NK-92 treated with Interleukin-12 subunit alpha and Interleukin-12 subunit beta, amount 100 ng/mL, for 24 hours (cell line): ENCODE measurements at regions not wholly inside any gene's neighbourhood (a gene's known extent, or its start where the extent isn't known, plus 50 kb on each side); places are given as distances from the start of the nearest gene placed in this dataset.
"Not testable (repeated sequence)": the region's sequence is repeated elsewhere in the genome, so short reads cannot be mapped to it uniquely, and the experiment has no call there.

Experiments used
- DNase-seq: peaks from one replicate; lab custom pipeline; 2025; lab: John Stamatoyannopoulos, UW

- DNase-seq, result no peak
Measured at GRCh38 chr1:4218619-4219018, 318.5 kb upstream of the C1orf174 start.

GRCh38 chr1:4219111-4219510, 319.0 kb upstream of the C1orf174 start:
- no peak for DNase-seq

DNA sequence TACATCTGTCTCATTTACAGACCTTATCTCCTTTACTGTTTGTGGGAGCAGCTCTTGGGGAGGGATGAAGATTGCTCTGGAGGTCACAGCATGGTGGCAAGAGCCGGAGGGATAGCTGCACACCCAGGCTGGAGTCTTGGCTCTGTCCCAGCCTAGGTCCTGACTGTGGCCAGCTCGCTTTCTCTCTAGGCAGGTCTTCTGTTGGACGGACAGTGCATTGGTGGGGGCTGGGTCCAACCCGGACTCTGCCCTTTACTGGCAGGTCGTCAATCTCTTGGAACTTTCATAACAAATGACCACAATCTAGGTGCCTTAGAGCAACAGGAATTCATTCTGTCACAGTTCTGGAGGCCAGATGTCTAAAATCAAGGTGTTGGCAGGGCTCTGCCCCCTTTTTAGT, 319.8 kb upstream of the C1orf174 start:
- DNase-seq, result no peak

- no peak for DNase-seq
Measured at GRCh38 chr1:4220362-4220761, 320.3 kb upstream of the C1orf174 start.

DNA sequence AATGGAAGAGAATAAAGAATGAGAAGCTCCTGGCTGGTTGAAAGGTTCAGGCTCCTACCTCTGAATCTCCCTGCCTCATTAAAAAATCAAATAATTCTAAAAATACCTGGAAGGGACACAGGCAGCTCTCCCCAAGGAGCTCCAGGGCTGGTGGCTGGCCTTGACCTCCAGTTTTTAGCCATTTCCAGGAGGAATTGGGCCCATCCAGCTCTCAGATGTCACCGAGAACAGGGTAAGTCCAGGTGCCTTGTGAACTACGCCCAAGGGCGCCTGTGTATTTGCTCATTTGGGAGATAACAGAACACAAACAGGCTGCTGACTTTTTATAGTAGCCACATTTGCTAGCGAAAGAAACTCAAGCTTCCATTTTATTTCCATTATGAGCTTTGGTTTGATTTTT, 321.0 kb upstream of the C1orf174 start:
- no peak for DNase-seq

GRCh38 chr1:4224684-4225467, 324.8 kb upstream of the C1orf174 start:
- no peak for DNase-seq

DNA sequence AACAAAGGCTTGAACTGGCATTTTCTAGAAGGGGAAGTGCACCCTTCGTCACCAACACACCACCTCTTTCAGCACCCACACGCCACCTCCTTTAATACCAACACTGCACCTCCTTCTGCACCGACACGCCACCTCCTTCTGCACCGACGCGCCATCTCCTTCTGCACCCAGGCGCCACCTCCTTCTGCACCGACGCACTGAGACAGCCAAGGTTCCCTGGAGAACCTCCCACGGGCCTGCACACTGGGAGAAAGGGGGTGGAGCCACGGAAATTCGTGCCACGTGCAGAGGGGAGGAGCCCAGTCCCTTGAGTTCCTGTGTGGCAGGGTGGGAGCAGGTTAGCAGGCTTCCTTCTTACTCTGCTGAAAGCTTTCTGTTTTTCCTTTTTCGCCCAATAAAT, 327.9 kb upstream of the C1orf174 start:
- no peak for DNase-seq

DNA sequence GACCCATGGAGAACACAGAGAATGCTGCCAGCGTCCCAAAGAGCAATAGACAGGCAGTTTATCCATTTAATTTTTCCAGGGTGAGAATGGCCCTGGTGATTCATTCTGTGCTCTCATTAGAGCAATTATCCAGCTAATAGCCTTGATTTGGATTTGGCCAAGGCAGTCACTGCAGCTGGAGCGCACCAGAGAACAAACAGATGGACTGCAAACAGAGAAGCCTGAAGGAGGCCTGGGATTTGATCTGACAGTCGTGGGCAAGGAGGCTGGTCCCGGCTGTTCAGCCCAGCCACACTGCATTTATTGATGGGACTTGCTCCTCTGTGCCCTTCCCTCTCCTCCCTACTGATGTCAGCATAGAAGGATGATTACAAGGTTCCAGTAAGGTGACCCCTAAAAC, 353.9 kb upstream of the C1orf174 start:
- no peak for DNase-seq

GRCh38 chr1:4256351-4256750, 356.3 kb upstream of the C1orf174 start:
- no peak for DNase-seq

- DNase-seq, result not testable (repeated sequence)
Measured at GRCh38 chr1:4258146-4258777, 358.2 kb upstream of the C1orf174 start.

- no peak for DNase-seq
Measured at GRCh38 chr1:4261327-4261726, 361.3 kb upstream of the C1orf174 start.

- DNase-seq, result no peak
Measured at GRCh38 chr1:4262665-4263064, 362.6 kb upstream of the C1orf174 start.

DNA sequence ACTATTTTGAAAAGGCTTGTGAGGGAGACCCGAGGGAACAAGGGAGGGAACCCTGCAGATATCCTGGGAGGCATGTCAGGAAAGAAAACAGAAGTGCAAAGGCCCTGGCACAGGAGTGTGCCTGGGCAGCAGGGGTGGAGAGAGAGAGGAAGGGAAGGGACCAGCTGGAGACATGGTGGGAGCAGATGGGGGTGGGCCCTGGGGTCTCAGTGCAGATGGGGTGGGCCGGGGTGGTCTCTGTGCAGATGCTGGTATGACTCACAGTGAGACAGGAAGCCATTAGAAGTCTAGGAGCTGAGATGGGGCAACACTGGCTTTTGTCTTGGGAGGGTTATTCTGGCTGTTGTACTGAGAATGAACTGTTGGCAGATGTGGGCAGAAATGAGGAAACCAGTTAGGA, 363.6 kb upstream of the C1orf174 start:
- DNase-seq, result no peak

- DNase-seq, result no peak
Measured at GRCh38 chr1:4265836-4266235, 365.8 kb upstream of the C1orf174 start.

- no peak for DNase-seq
Measured at GRCh38 chr1:4267381-4268261, 367.5 kb upstream of the C1orf174 start.

DNA sequence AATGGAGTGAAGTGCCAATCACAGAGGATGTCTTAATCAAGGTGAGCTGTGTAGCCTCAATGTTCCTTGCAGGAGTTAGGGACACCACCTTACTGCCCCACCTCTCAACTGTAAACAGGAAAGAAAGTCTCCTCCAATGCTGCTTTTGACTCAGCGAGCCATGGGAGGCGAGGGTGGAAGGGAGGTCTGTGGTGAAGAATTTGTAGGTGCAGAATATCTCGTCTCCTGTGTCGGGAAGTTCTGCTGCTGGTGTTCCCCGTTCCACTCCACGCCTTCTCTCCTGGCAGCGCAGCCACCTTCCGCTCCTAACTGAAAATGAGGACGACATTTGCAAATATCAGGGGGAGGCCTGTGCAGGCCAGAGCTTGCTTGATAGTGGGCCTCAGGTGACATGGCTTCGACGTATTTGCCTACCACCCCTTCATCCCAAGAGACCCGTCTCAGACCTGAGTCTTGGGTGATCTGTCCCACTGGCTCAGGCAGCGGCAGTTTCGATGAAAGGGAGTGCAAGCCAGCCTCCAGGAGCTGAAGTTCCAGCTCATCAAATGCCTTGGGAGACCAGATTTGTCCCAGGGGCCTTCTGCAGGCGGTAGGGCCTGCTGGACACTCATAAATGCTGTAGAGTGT, 368.3 kb upstream of the C1orf174 start:
- no peak for DNase-seq

- no peak for DNase-seq
Measured at GRCh38 chr1:4268889-4269284, 368.8 kb upstream of the C1orf174 start.

- no peak for DNase-seq
Measured at GRCh38 chr1:4269330-4269729, 369.3 kb upstream of the C1orf174 start.

GRCh38 chr1:4269952-4270570, 370.0 kb upstream of the C1orf174 start:
- DNase-seq, result no peak

- DNase-seq, result no peak
Measured at GRCh38 chr1:4270651-4271337, 370.7 kb upstream of the C1orf174 start.

GRCh38 chr1:4271338-4271998, 371.4 kb upstream of the C1orf174 start:
- no peak for DNase-seq
